A549 (cell line): ENCODE measurements at regions not wholly inside any gene's neighbourhood (a gene's known extent, or its start where the extent isn't known, plus 50 kb on each side); places are given as distances from the start of the nearest gene placed in this dataset.

Source experiments
- BHLHE40 ChIP-seq: IDR thresholded peaks from 2 replicates; pipeline ENCODE4 v1.6.1; 2012; ENCODE audit warnings: low read depth, low read length, inconsistent platforms
- CHD2 ChIP-seq: fragments of 150-350 bp; IDR thresholded peaks from 2 replicates; pipeline ENCODE4 v1.6.1; 2014; ENCODE audit warnings: low read length; ENCODE audit not compliant: partially characterized antibody
- CTCF ChIP-seq: fragments of >200 bp; sonication (Bioruptor Twin); formaldehyde crosslinking; IDR thresholded peaks from 3 replicates; pipeline ENCODE4 v1.5.1; 2016
- ESRRA ChIP-seq: fragments of 150-350 bp; IDR thresholded peaks from 2 replicates; pipeline ENCODE4 v1.6.1; 2014; ENCODE audit warnings: mild to moderate bottlenecking, low read length, borderline replicate concordance
- HOXA7 ChIP-seq: fragments of 250-450 bp; sonication (Bioruptor Pico); IDR thresholded peaks from 2 replicates; pipeline ENCODE4 v1.5.0; 2020; ENCODE audit warnings: mild to moderate bottlenecking, moderate library complexity
- MYC ChIP-seq: IDR thresholded peaks from 2 replicates; pipeline ENCODE4 v1.6.1; 2012; ENCODE audit warnings: mild to moderate bottlenecking, inconsistent platforms, low read length, improper control_type of control experiment, borderline replicate concordance
- NR3C1 ChIP-seq: fragments of >200 bp; sonication (Bioruptor Twin); formaldehyde crosslinking; IDR thresholded peaks from 3 replicates; pipeline ENCODE4 v1.6.1; 2017
- POLR2A ChIP-seq: IDR thresholded peaks from 2 replicates; pipeline ENCODE4 v1.6.1; 2012; ENCODE audit warnings: mild to moderate bottlenecking, low read length
- RAD21 ChIP-seq, 2 experiments: fragments of >200 bp in 1 of 2; sonication (Bioruptor Twin) in 1 of 2; formaldehyde crosslinking in 1 of 2; IDR thresholded peaks in 1 of 2; conservative IDR thresholded peaks in 1 of 2; 2 replicates in 1 of 2; 3 replicates in 1 of 2; pipeline ENCODE4 v1.6.1; 2012 to 2018; ENCODE audit warnings: inconsistent platforms in 1 of 2
- ZC3H11A ChIP-seq: fragments of 450-650 bp; IDR thresholded peaks from 2 replicates; pipeline ENCODE4 v1.6.1; 2014; ENCODE audit warnings: antibody characterized with exemption, mild to moderate bottlenecking

- TF ChIP-seq CTCF (no peak), CHD2 (no peak), POLR2A (no peak), RAD21 (conservative IDR thresholded peaks at IDR 0.05 in 1 of 2, IDR thresholded peaks at IDR 0.05 in 1 of 2) (no peak), NR3C1 (no peak), ESRRA (no peak), MYC (no peak), HOXA7 (CRISPR knock-in tag) (no peak), BHLHE40 (no peak), ZC3H11A (no peak)
These were observed 313.1 kb downstream of the LRFN2 start for GRCh38 chr6:40274058-40274457.
